Stomach (tissue), 8 donors: ENCODE measurements at regions not wholly inside any gene's neighbourhood (a gene's known extent, or its start where the extent isn't known, plus 50 kb on each side); places are given as distances from the start of the nearest gene placed in this dataset.

Experiments
- DNase-seq, 2 donors: peaks; one replicate each; pipeline versions ENCODE4 v3.0.0 to v3.0.0-alpha.2; 2013 to 2019
- H3K27ac ChIP-seq, 5 donors: fragments of 200-600 bp in 4 of 5; sonication (generic) in 4 of 5; one replicate each; pipeline ENCODE4 v1.5.1; 2013 to 2019; ENCODE audit warnings: mild to moderate bottlenecking in 1 of 5, moderate library complexity in 1 of 5
- H3K27me3 ChIP-seq, 3 donors: fragments of 200-600 bp; sonication (generic); one replicate each; pipeline ENCODE4 v1.5.1; 2017 to 2019; ENCODE audit warnings: mixed run types in 1 of 3
- H3K36me3 ChIP-seq, 4 donors: fragments of 200-600 bp; sonication (generic); 1 replicate in 3 of 4; 2 replicates in 1 of 4; pipeline ENCODE4 v1.5.1; 2016 to 2019
- H3K4me1 ChIP-seq, 4 donors: fragments of 200-600 bp; sonication (generic); one replicate each; pipeline ENCODE4 v1.5.1; 2016 to 2019
- H3K4me3 ChIP-seq, 4 donors: fragments of 200-600 bp; sonication (generic) in 3 of 4; one replicate each; pipeline ENCODE4 v1.5.1; 2016 to 2019; ENCODE audit warnings: mild to moderate bottlenecking in 1 of 4
- H3K9me3 ChIP-seq, 4 donors: fragments of 200-600 bp; sonication (generic); one replicate each; pipeline ENCODE4 v1.5.1; 2016 to 2019
- EP300 ChIP-seq: sonication (generic); formaldehyde crosslinking; IDR thresholded peaks from one replicate; pipeline ENCODE4 v1.6.1; 2017; ENCODE audit warnings: antibody characterized with exemption
- POLR2A ChIP-seq, 4 donors: fragments of 450-650 bp; IDR thresholded peaks; one replicate each; pipeline ENCODE4 v1.6.1; 2016; ENCODE audit warnings: antibody characterized with exemption in 4 of 4, control low read depth in 2 of 4, mild to moderate bottlenecking in 1 of 4, moderate library complexity in 1 of 4
- POLR2AphosphoS5 ChIP-seq, 3 donors: sonication (generic); formaldehyde crosslinking; IDR thresholded peaks; one replicate each; pipeline ENCODE4 v1.6.1; 2016; ENCODE audit warnings: antibody characterized with exemption in 3 of 3
- WGBS, 5 donors: extraction: QIAGEN DNeasy Blood & Tissue Kit in 3 of 5; methylation state at CpG; one replicate each; pipeline versions ENCODE4 v1.1.5 to v1.1.7; 2013 to 2018; 5-methylcytosine and 5-hydroxymethylcytosine counted together
- intact Hi-C: fragments of 100-400 bp; cut with DNase I; formaldehyde crosslinking; loops from one replicate; pipeline ENCODE4 v1.15.1; 2023; ENCODE audit warnings: low total_unique reads
- TF ChIP-seq, protein P1 (sequence below), 7 experiments: fragments of 450-650 bp in 4 of 7; fragments of 200-600 bp in 3 of 7; sonication (generic) in 3 of 7; IDR thresholded peaks; one replicate each; pipeline ENCODE4 v1.5.1; 2016 to 2019; ENCODE audit warnings: antibody characterized with exemption in 7 of 7, control low read depth in 2 of 7, mild to moderate bottlenecking in 1 of 7
- donor health status: healthy with polysubstance abuse.
- donor health status: Bipolar disorder and iron deficiency.
- donor health status: healthy.

DNA sequence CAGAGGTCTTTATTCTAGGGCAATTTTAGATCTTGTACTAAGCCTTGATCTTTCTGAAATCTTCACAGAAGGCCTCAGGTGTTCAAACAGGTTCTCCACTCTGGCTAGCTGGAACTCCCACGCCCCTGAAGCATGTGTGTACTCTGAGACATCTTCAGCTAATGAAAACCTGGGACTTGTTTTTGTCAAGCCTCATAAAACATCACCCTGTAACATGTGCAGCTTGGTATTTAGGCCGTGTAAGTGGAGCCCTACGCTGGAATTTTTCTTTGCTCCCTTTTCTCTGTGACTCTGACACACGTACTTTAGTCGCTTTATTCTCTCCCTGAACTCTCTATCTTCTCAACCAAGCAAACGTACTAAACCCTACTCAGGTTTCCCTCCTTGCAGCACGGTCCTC lies 701.9 kb upstream of the ZP4 start:
- no peaks in the 10 kb centered on the region for H3K4me1 ChIP-seq
- intact Hi-C loops, result no loop called here
- no peak for TF ChIP-seq POLR2AphosphoS5 (IDR thresholded peaks at IDR 0.05)
- TF ChIP-seq, protein P1, sequence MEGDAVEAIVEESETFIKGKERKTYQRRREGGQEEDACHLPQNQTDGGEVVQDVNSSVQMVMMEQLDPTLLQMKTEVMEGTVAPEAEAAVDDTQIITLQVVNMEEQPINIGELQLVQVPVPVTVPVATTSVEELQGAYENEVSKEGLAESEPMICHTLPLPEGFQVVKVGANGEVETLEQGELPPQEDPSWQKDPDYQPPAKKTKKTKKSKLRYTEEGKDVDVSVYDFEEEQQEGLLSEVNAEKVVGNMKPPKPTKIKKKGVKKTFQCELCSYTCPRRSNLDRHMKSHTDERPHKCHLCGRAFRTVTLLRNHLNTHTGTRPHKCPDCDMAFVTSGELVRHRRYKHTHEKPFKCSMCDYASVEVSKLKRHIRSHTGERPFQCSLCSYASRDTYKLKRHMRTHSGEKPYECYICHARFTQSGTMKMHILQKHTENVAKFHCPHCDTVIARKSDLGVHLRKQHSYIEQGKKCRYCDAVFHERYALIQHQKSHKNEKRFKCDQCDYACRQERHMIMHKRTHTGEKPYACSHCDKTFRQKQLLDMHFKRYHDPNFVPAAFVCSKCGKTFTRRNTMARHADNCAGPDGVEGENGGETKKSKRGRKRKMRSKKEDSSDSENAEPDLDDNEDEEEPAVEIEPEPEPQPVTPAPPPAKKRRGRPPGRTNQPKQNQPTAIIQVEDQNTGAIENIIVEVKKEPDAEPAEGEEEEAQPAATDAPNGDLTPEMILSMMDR (IDR thresholded peaks at IDR 0.05), result no peak
- TF ChIP-seq POLR2A (IDR thresholded peaks at IDR 0.05), result no peak
- no peaks in the 10 kb centered on the region for H3K27me3 ChIP-seq
- H3K9me3 ChIP-seq, result no peaks in the 10 kb centered on the region
- no peaks in the 10 kb centered on the region for H3K36me3 ChIP-seq
- DNase-seq, result no peak
- no peak overlapping the region for H3K27ac ChIP-seq
- 63 to 79% (median 73%) methylated on average over 7 of the region's 7 CpGs for WGBS, 5 donors
- H3K4me3 ChIP-seq, result no peak overlapping the region

DNA sequence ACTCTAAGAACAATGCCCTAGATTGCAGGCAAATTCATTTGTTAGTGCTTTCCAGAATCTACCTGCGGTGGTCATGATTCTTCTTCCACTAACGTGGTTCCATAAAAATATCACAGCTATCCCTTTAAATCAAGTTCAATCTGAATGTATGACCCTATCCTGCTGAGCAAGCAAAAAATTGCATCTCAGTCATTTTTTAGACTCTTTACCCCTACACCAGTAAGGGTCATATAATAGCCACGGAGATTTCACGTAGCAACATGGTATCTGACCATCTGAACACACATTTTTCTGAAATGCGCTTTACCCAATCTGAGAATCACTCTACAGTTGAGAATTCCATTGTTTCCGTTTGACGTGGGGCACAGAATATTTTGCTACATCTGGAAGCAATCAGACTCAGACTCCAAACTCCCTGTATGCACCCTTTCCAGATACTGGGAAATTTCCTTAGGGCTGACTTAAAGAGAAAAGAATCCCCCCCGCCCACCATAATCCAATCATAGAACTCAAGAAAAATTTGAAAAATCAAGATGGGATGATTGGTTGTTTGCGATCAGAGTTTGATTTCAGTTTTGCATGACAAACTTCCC lies 699.2 kb upstream of the ZP4 start:
- intact Hi-C loops, result no loop called here
- DNase-seq, result no peak
- no peaks in the 10 kb centered on the region for H3K27me3 ChIP-seq
- TF ChIP-seq, protein P1 (IDR thresholded peaks at IDR 0.05), result no peak
- TF ChIP-seq POLR2AphosphoS5 (IDR thresholded peaks at IDR 0.05) (no peak), POLR2A (IDR thresholded peaks at IDR 0.05) (no peak), EP300 (no peak)
- H3K27ac ChIP-seq, result no peak overlapping the region
- no peaks in the 10 kb centered on the region for H3K36me3 ChIP-seq
- no peaks in the 10 kb centered on the region for H3K9me3 ChIP-seq
- no peak overlapping the region for H3K4me3 ChIP-seq
- H3K4me1 ChIP-seq, result no peaks in the 10 kb centered on the region
- WGBS, 5 donors, result 75 to 88% (median 84%) methylated on average over 9 of the region's 9 CpGs

DNA sequence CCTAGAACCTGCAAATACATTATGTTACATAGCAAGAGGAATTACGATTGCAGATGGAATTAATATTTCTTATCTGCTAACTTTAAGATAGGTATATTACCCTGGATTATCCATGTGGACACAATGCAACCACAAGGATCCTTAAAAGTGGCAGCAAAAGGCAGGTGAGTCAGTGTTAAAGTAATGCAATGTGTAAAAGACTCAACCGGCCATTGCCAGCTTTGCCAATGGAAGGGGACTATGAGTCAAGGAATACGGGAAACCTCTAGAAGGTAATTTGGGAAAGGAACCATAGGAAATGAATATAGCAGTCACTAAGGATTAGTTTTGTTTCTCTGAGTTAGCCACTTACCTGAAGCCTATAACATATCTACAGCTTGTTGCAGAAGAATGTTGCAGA lies 692.1 kb upstream of the ZP4 start:
- Histone ChIP-seq H3K36me3 (no peaks in the 10 kb centered on the region), H3K27me3 (no peaks in the 10 kb centered on the region), H3K4me3 (no peak overlapping the region), H3K4me1 (no peaks in the 10 kb centered on the region), H3K27ac (no peak overlapping the region), H3K9me3 (peaks cover 0 to under 1% (median 0%) of the 10 kb centered on the region in 4 donors)
- DNase-seq, result no peak
- TF ChIP-seq POLR2A (IDR thresholded peaks at IDR 0.05) (no peak), POLR2AphosphoS5 (IDR thresholded peaks at IDR 0.05) (no peak), EP300 (no peak)
- TF ChIP-seq, protein P1 (IDR thresholded peaks at IDR 0.05), result no peak
- intact Hi-C loops, result no loop called here
- WGBS, 5 donors, result 74 to 82% (median 79%) methylated on average over 3 of the region's 3 CpGs

DNA sequence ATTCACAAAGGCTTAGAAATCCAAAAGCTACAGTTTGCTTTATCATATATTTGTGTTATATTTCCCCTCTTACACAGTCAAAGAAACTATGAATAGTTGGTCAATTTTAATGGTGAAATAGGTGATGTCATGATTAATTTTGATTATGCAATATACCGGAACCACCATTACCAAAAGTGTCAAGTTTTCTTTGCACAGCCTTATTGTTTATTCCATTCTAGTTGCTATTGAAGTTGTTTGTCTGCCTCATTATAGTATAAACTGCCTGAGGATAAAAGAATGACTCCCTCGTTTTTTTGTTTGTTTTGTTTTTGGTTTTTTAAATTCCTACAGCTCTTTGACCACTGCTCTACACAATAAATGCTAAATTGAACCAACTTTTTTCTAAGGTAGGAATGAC lies 690.6 kb upstream of the ZP4 start:
- H3K36me3 ChIP-seq, result no peaks in the 10 kb centered on the region
- intact Hi-C loops, result no loop called here
- DNase-seq, result no peak
- no peak for TF ChIP-seq EP300
- TF ChIP-seq, protein P1 (IDR thresholded peaks at IDR 0.05), result no peak
- H3K27me3 ChIP-seq, result no peaks in the 10 kb centered on the region
- H3K4me3 ChIP-seq, result no peak overlapping the region
- H3K4me1 ChIP-seq, result no peaks in the 10 kb centered on the region
- H3K9me3 ChIP-seq, result peaks cover 0 to 7% (median 0%) of the 10 kb centered on the region in 4 donors
- H3K27ac ChIP-seq, result no peak overlapping the region
- WGBS, 5 donors, result 58 to 71% (median 59%) methylated on average over 2 of the region's 2 CpGs
